A673 (cell line): ENCODE measurements at regions not wholly inside any gene's neighbourhood (a gene's known extent, or its start where the extent isn't known, plus 50 kb on each side); places are given as distances from the start of the nearest gene placed in this dataset.

Source experiments
- BruUV-seq: library from RNA; stranded (reverse); fragments of 400-500 nt; replicated peaks from 2 replicates; lab custom pipeline; 2021; lab: Mats Ljungman, UMichigan
- CTCF ChIA-PET: fragments of 300-600 bp; sonication (Branson Sonifier 250); formaldehyde crosslinking; loops from one replicate; lab custom pipeline; 2022; ENCODE audit warnings: antibody characterized with exemption; lab: Charles Lee
- POLR2A ChIA-PET: fragments of 300-600 bp; sonication (Branson Sonifier 250); formaldehyde crosslinking; loops from one replicate; lab custom pipeline; 2022; ENCODE audit warnings: antibody characterized with exemption; ENCODE audit not compliant: low non-redundant PET; lab: Charles Lee
- DNase-seq: peaks from one replicate; pipeline ENCODE4 v3.0.0-alpha.2; 2015; ENCODE audit warnings: low spot score
- H3K27ac ChIP-seq: fragments of 200-600 bp; sonication (generic); 2 replicates; pipeline ENCODE4 v1.5.1; 2016; ENCODE audit warnings: mixed run types, low read depth, mild to moderate bottlenecking, mixed read lengths, antibody characterized with exemption, low read length; ENCODE audit not compliant: poor library complexity, severe bottlenecking
- H3K27me3 ChIP-seq: fragments of 200-600 bp; sonication (generic); replicated peaks from 2 replicates; pipeline ENCODE4 v1.6.1; 2017; ENCODE audit warnings: mixed run types, low read depth, mild to moderate bottlenecking, mixed read lengths, antibody characterized with exemption, low read length; ENCODE audit not compliant: insufficient read depth, poor library complexity
- H3K36me3 ChIP-seq: fragments of 200-600 bp; sonication (generic); 2 replicates; pipeline ENCODE4 v1.6.1; 2016; ENCODE audit warnings: mixed run types, mild to moderate bottlenecking, mixed read lengths, antibody characterized with exemption, low read length; ENCODE audit not compliant: insufficient read depth, poor library complexity, severe bottlenecking
- H3K4me1 ChIP-seq: fragments of 200-600 bp; sonication (generic); 2 replicates; pipeline ENCODE4 v1.6.1; 2017; ENCODE audit warnings: mixed run types, mild to moderate bottlenecking, mixed read lengths, antibody characterized with exemption, low read length; ENCODE audit not compliant: insufficient read depth, poor library complexity, severe bottlenecking
- H3K4me3 ChIP-seq: fragments of 200-600 bp; sonication (generic); 2 replicates; pipeline ENCODE4 v1.5.1; 2016; ENCODE audit warnings: low read depth, mixed run types, mild to moderate bottlenecking, mixed read lengths, low read length; ENCODE audit not compliant: poor library complexity, severe bottlenecking
- H3K9me3 ChIP-seq: fragments of 200-600 bp; sonication (generic); 2 replicates; pipeline ENCODE4 v1.6.1; 2016; ENCODE audit warnings: mixed run types, low read depth, mild to moderate bottlenecking, mixed read lengths, antibody characterized with exemption, low read length; ENCODE audit not compliant: poor library complexity, severe bottlenecking
- EZH2 ChIP-seq: fragments of 200-600 bp; sonication (generic); IDR thresholded peaks from 2 replicates; pipeline ENCODE4 v1.6.1; 2017; ENCODE audit warnings: borderline replicate concordance, low read depth, mild to moderate bottlenecking, mixed read lengths, antibody characterized with exemption, low read length; ENCODE audit not compliant: poor library complexity, severe bottlenecking
- intact Hi-C: fragments of 100-400 bp; cut with micrococcal nuclease; formaldehyde crosslinking; loops from one replicate; pipeline ENCODE4 v1.10.0; 2022; ENCODE audit not compliant: unreplicated experiment
- TF ChIP-seq, protein P1 (sequence below): fragments of 300-800, 200-600 bp; sonication (generic); conservative IDR thresholded peaks from 2 replicates; pipeline ENCODE4 v1.5.1; 2017; ENCODE audit warnings: low read depth, mild to moderate bottlenecking, antibody characterized with exemption, low read length, moderate library complexity, mixed read lengths

DNA sequence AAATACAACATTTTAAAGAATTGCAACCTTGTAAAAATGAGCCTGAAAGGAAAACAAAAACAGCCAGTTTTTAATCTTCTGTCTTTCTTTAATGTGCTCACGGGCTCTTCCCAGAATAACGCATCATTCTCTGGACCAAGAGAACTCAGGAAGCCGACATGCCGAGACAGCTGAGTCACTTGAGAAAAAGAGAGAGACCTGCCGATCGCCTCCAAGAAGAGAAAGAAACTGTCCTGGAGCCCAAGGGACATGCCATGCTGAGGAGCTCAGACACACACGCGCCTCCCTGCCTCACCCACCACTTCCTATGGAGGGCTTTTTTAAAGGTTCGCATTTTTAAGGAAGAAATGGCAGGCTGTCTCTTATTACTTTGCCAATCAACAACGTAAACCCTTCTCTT is 176.4 kb downstream of the ZNF281 start:
- Histone ChIP-seq H3K36me3 (no peaks in the 10 kb centered on the region), H3K27me3 (no peaks in the 10 kb centered on the region), H3K27ac (peak overlapping the region; percentile 64), H3K9me3 (no peaks in the 10 kb centered on the region), H3K4me3 (peak overlapping the region; percentile 14), H3K4me1 (peaks cover 29% of the 10 kb centered on the region)
- no TSS peak for BruUV-seq
- ChIA-PET CTCF (no interaction called here), POLR2A (no interaction called here)
- peak; percentile 84 for DNase-seq
- intact Hi-C loops = no loop called here
- TF ChIP-seq, protein P1, sequence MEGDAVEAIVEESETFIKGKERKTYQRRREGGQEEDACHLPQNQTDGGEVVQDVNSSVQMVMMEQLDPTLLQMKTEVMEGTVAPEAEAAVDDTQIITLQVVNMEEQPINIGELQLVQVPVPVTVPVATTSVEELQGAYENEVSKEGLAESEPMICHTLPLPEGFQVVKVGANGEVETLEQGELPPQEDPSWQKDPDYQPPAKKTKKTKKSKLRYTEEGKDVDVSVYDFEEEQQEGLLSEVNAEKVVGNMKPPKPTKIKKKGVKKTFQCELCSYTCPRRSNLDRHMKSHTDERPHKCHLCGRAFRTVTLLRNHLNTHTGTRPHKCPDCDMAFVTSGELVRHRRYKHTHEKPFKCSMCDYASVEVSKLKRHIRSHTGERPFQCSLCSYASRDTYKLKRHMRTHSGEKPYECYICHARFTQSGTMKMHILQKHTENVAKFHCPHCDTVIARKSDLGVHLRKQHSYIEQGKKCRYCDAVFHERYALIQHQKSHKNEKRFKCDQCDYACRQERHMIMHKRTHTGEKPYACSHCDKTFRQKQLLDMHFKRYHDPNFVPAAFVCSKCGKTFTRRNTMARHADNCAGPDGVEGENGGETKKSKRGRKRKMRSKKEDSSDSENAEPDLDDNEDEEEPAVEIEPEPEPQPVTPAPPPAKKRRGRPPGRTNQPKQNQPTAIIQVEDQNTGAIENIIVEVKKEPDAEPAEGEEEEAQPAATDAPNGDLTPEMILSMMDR = no peak
- no peak for TF ChIP-seq EZH2

DNA sequence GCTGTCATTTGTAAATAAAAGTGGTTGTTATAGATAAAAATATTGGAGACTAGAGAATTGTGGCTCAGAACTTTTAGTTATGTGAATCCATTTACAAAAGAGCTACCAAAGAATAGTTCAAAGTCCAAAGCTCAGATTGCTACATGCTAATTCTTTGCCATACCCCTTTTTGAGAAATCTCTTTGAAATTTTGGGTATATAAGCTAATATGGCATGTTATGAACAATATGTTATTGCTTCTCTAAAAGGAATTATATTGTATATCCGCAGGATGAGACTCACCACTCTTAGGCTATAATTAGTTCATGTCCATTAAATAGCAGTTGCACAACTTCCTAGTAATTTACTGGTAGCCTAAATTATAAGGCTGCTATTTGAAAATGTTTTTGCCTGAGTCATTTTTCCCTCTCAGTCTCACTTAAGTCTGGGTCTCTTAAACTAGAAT is 178.0 kb downstream of the ZNF281 start:
- CTCF ChIA-PET = no interaction called here
- Histone ChIP-seq H3K27me3 (no peaks in the 10 kb centered on the region), H3K4me3 (no peak overlapping the region), H3K4me1 (peaks cover 29% of the 10 kb centered on the region), H3K27ac (no peak overlapping the region), H3K36me3 (no peaks in the 10 kb centered on the region), H3K9me3 (no peaks in the 10 kb centered on the region)
- no TSS peak for BruUV-seq
- TF ChIP-seq, protein P1 = no peak
- TF ChIP-seq EZH2 = no peak
- POLR2A ChIA-PET = no interaction called here
- DNase-seq = peak; percentile 62
- intact Hi-C loops = no loop called here

DNA sequence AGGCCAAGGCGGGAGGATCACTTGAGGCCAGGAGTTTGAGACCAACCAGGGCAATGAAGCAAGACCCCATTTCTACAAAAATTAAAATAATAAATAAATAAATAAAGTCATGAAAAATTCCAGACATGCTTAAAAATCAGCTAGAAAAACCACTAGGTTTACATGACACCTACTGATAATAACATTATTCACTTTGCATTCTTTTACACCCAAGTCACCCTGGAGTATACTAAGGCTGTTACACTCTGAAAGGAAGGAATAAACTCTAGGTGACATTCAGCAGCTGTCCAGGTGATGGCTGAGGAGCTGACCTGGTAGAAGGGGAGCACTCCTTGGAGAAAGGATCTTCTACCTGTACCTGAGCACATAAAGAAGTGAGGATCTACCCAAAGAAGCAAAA is 179.2 kb downstream of the ZNF281 start:
- ChIA-PET CTCF (no interaction called here), POLR2A (no interaction called here)
- intact Hi-C loops = no loop called here
- Histone ChIP-seq H3K27me3 (no peaks in the 10 kb centered on the region), H3K27ac (no peak overlapping the region), H3K36me3 (no peaks in the 10 kb centered on the region), H3K4me1 (peaks cover 38% of the 10 kb centered on the region), H3K9me3 (no peaks in the 10 kb centered on the region), H3K4me3 (no peak overlapping the region)
- BruUV-seq = no TSS peak
- DNase-seq = no peak
- TF ChIP-seq, protein P1 = no peak
- no peak for TF ChIP-seq EZH2
